Upper lobe of left lung (tissue), 4 donors: ENCODE measurements at regions not wholly inside any gene's neighbourhood (a gene's known extent, or its start where the extent isn't known, plus 50 kb on each side); places are given as distances from the start of the nearest gene placed in this dataset.

Experiments
- POLR2A ChIP-seq, 4 donors: fragments of 450-650 bp; IDR thresholded peaks; one replicate each; pipeline ENCODE4 v1.5.1; 2016 to 2017; ENCODE audit warnings: antibody characterized with exemption in 4 of 4, mild to moderate bottlenecking in 2 of 4
- TF ChIP-seq, protein P1 (sequence below), 6 experiments: fragments of 450-650 bp in 4 of 6; fragments of 200-600 bp in 2 of 6; sonication (generic) in 2 of 6; IDR thresholded peaks; one replicate each; pipeline ENCODE4 v1.5.1; 2016 to 2019; ENCODE audit warnings: antibody characterized with exemption in 6 of 6

DNA sequence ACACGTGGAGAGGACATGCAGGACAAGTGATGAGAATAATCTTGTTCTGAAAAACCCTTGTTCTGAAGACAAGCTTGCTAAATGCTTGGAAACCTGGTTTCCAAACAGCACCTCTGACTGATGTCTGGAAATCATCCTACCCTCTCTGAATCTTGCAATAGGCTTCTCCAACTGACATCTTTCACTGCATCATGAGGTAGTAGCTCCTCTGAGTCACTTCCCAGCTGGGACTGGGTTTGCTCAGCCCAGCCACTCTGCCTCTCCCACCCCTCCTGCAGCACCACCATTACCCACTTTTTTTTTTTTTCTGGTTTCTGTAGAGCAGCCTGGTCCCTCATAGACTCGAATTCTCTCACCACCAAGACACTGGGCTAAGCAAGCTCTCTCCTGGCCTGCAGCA lies 919.8 kb downstream of the GRID1 start:
- TF ChIP-seq, protein P1, sequence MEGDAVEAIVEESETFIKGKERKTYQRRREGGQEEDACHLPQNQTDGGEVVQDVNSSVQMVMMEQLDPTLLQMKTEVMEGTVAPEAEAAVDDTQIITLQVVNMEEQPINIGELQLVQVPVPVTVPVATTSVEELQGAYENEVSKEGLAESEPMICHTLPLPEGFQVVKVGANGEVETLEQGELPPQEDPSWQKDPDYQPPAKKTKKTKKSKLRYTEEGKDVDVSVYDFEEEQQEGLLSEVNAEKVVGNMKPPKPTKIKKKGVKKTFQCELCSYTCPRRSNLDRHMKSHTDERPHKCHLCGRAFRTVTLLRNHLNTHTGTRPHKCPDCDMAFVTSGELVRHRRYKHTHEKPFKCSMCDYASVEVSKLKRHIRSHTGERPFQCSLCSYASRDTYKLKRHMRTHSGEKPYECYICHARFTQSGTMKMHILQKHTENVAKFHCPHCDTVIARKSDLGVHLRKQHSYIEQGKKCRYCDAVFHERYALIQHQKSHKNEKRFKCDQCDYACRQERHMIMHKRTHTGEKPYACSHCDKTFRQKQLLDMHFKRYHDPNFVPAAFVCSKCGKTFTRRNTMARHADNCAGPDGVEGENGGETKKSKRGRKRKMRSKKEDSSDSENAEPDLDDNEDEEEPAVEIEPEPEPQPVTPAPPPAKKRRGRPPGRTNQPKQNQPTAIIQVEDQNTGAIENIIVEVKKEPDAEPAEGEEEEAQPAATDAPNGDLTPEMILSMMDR (IDR thresholded peaks at IDR 0.05), result no peak
- no peak for TF ChIP-seq POLR2A (IDR thresholded peaks at IDR 0.05)
